Activated B cell treated with CpG ODN at 0.5 μM for 24 hours (primary cell): ENCODE measurements at regions not wholly inside any gene's neighbourhood (a gene's known extent, or its start where the extent isn't known, plus 50 kb on each side); places are given as distances from the start of the nearest gene placed in this dataset.

Experiments used
- ATAC-seq: fragments of 200-7000 bp; cut with Tn5 transposase; one replicate; pipeline ENCODE4 v1.10.0; 2021; ENCODE audit warnings: low read depth, mild to moderate bottlenecking, moderate library complexity
- CTCF ChIA-PET: fragments of 350-600 bp; sonication (Branson Sonifier 250); formaldehyde crosslinking; loops from one replicate; lab custom pipeline; 2021; ENCODE audit warnings: antibody characterized with exemption; lab: Charles Lee
- POLR2A ChIA-PET: fragments of 350-600 bp; sonication (Branson Sonifier 250); formaldehyde crosslinking; loops from one replicate; lab custom pipeline; 2021; ENCODE audit warnings: antibody characterized with exemption; lab: Charles Lee
- DNase-seq: peaks from one replicate; pipeline ENCODE4 v3.0.0; 2022
- H3K27ac Mint-ChIP-seq: one replicate; pipeline ENCODE4 v1.8.0; 2020; ENCODE audit warnings: mixed read lengths
- H3K27me3 Mint-ChIP-seq: one replicate; pipeline ENCODE4 v1.8.0; 2021; ENCODE audit warnings: mixed read lengths
- H3K36me3 Mint-ChIP-seq: one replicate; pipeline ENCODE4 v1.8.0; 2021; ENCODE audit warnings: low read depth, mixed read lengths
- H3K4me1 Mint-ChIP-seq: one replicate; pipeline ENCODE4 v1.8.0; 2021; ENCODE audit warnings: mixed read lengths
- H3K4me3 Mint-ChIP-seq: one replicate; pipeline ENCODE4 v1.8.0; 2020; ENCODE audit warnings: mild to moderate bottlenecking, mixed read lengths
- H3K9me3 Mint-ChIP-seq: one replicate; pipeline ENCODE4 v1.8.0; 2020; ENCODE audit warnings: mixed read lengths
- intact Hi-C: fragments of 100-400 bp; cut with micrococcal nuclease; formaldehyde crosslinking; loops from one replicate; pipeline ENCODE4 v1.15.1; 2024
- TF ChIP-seq, protein P1 (sequence below): fragments of 200-600 bp; IDR thresholded peaks from one replicate; pipeline ENCODE4 v1.8.0; 2022; ENCODE audit warnings: antibody characterized with exemption, mild to moderate bottlenecking

DNA sequence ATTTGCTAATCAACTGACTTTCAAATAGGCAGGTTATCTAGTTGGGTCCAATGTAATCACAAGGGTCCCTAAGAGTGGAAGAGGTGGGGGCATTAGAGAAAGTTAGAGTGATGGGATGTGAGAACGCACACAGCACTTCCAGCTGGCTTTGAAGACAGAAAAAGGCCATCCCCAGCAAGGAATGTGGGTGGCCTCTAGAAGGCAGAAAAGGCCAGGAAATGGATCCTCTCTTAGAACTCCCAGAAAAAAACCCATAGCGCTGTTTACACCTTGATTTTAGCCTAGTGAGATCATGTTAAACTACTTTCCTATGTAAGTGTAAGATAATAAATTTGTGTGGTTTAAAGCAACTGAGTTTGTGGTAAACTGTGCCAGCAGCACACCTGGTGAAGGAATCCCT is 219.5 kb upstream of the HABP2 start:
- no peak for ATAC-seq
- H3K27ac Mint-ChIP-seq: no peak overlapping the region
- H3K36me3 Mint-ChIP-seq: no peaks in the 10 kb centered on the region
- DNase-seq: no peak
- H3K9me3 Mint-ChIP-seq: peaks cover 3% of the 10 kb centered on the region
- POLR2A ChIA-PET: no interaction called here
- intact Hi-C loops: no loop called here
- no peaks in the 10 kb centered on the region for H3K4me1 Mint-ChIP-seq
- TF ChIP-seq, protein P1, sequence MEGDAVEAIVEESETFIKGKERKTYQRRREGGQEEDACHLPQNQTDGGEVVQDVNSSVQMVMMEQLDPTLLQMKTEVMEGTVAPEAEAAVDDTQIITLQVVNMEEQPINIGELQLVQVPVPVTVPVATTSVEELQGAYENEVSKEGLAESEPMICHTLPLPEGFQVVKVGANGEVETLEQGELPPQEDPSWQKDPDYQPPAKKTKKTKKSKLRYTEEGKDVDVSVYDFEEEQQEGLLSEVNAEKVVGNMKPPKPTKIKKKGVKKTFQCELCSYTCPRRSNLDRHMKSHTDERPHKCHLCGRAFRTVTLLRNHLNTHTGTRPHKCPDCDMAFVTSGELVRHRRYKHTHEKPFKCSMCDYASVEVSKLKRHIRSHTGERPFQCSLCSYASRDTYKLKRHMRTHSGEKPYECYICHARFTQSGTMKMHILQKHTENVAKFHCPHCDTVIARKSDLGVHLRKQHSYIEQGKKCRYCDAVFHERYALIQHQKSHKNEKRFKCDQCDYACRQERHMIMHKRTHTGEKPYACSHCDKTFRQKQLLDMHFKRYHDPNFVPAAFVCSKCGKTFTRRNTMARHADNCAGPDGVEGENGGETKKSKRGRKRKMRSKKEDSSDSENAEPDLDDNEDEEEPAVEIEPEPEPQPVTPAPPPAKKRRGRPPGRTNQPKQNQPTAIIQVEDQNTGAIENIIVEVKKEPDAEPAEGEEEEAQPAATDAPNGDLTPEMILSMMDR: no peak
- CTCF ChIA-PET: no interaction called here
- peaks cover 14% of the 10 kb centered on the region for H3K27me3 Mint-ChIP-seq
- H3K4me3 Mint-ChIP-seq: no peak overlapping the region

DNA sequence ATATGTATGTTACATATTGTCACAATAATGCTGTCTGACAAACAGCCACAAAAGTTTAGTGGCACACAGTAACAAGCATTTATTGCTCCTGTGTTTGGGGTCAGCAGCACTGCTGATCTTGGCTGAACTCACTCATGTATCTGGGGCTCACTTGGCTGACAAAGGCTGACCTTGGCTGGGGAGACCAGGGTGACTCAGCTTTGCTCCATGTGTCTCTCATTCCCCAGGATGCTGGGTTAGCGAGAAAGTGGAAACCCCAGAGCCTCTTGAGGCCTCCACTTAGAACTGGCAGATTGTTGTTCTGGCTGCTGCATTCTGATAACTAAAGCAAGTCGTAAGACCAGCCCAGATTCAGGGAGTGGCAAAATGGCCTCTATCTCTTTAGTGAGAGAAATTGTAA is 217.3 kb upstream of the HABP2 start:
- ATAC-seq (no peak), DNase-seq (no peak)
- Mint-ChIP-seq H3K4me1 (no peaks in the 10 kb centered on the region), H3K9me3 (peaks cover 3% of the 10 kb centered on the region), H3K4me3 (no peak overlapping the region), H3K27ac (no peak overlapping the region), H3K36me3 (no peaks in the 10 kb centered on the region), H3K27me3 (peaks cover 10% of the 10 kb centered on the region)
- ChIA-PET POLR2A (no interaction called here), CTCF (no interaction called here)
- intact Hi-C loops: no loop called here
- TF ChIP-seq, protein P1: no peak

DNA sequence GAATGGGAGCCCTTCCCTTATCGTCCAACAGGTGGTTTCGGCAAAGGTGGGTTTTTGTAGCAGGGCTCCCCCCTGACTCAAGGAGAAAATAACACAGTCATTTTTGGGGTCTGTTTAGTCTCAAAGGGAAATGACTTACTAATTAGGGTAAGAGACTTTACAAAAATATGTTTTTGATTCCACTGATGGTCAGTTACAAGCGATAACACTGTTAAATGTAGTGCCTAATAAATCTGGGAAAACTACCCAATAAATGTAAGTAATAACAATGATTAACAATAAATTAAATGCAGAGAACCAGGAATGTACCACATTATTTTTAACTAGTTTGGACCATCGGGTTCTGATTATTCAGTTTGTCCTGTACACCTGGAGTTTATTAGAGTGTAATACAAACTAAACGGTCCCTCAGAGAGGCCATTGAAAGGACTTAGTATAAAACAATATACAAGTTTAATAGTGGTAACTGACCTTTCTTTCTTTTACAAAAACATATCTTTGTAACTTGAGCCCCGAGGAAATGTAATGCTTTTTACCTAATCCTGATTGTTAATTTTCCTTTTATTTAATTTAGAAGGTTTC is 216.2 kb upstream of the HABP2 start:
- Mint-ChIP-seq H3K4me3 (no peak overlapping the region), H3K27me3 (peaks cover 10% of the 10 kb centered on the region), H3K4me1 (no peaks in the 10 kb centered on the region), H3K36me3 (no peaks in the 10 kb centered on the region), H3K9me3 (peaks cover 3% of the 10 kb centered on the region), H3K27ac (no peak overlapping the region)
- DNase-seq (no peak), ATAC-seq (no peak)
- TF ChIP-seq, protein P1: no peak
- ChIA-PET POLR2A (no interaction called here), CTCF (no interaction called here)
- intact Hi-C loops: no loop called here

DNA sequence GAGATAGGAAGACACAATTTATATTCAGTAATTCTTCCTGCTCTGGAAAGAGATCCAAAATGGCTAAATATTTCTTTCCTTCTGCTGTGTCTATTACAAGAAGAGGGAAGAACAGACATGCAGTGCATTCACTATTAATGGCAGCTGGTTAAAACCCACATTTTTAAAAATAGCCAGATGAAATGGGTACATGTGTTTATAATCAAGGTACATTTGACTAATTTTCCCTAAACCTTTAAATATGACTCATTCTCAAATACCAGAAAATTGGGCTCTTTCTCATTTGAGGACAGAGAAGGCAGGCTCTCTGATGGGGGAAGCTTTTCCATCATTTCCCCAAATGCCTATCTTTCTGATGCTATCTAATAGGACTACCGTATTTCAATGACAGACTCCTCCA is 215.7 kb upstream of the HABP2 start:
- no peaks in the 10 kb centered on the region for H3K36me3 Mint-ChIP-seq
- no peak overlapping the region for H3K27ac Mint-ChIP-seq
- CTCF ChIA-PET: no interaction called here
- no peak overlapping the region for H3K4me3 Mint-ChIP-seq
- no peaks in the 10 kb centered on the region for H3K4me1 Mint-ChIP-seq
- TF ChIP-seq, protein P1: no peak
- POLR2A ChIA-PET: no interaction called here
- DNase-seq: no peak
- H3K9me3 Mint-ChIP-seq: peaks cover 3% of the 10 kb centered on the region
- H3K27me3 Mint-ChIP-seq: peaks cover 9% of the 10 kb centered on the region
- no peak for ATAC-seq
- intact Hi-C loops: no loop called here

DNA sequence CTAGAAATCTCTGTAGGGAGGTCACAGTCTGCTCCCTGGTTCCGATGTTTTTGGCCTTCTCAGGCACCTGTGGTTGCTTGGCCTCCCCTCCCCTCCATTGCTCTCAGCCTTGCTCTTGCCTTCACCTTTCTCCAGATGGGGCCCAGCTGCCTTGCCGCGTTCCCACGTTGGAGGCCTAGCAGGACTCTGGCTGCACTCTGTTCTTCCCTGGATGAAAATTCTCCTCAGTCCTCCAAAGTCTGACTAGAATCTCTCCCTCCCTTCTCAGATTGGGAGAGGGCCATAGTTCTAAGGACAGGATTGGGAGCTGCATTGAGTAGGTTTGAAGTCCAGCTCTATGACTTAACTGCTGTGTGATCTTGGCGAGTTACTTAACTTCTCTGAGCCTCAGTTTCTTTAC is 213.7 kb upstream of the HABP2 start:
- POLR2A ChIA-PET: no interaction called here
- H3K4me1 Mint-ChIP-seq: no peaks in the 10 kb centered on the region
- intact Hi-C loops: no loop called here
- CTCF ChIA-PET: no interaction called here
- DNase-seq (no peak), ATAC-seq (no peak)
- no peaks in the 10 kb centered on the region for H3K36me3 Mint-ChIP-seq
- TF ChIP-seq, protein P1: no peak
- peaks cover 7% of the 10 kb centered on the region for H3K27me3 Mint-ChIP-seq
- no peak overlapping the region for H3K4me3 Mint-ChIP-seq
- no peak overlapping the region for H3K27ac Mint-ChIP-seq
- H3K9me3 Mint-ChIP-seq: peaks cover 2% of the 10 kb centered on the region
